Hepatocyte (in vitro differentiated cells): ENCODE measurements at regions not wholly inside any gene's neighbourhood (a gene's known extent, or its start where the extent isn't known, plus 50 kb on each side); places are given as distances from the start of the nearest gene placed in this dataset.

Experiments used
- DNase-seq: peaks from one replicate; pipeline ENCODE4 v3.0.0-alpha.2; 2016; ENCODE audit warnings: low spot score
- H2AFZ ChIP-seq: fragments of 200-600 bp; sonication (generic); 2 replicates; pipeline ENCODE4 v1.6.0; 2016; ENCODE audit warnings: antibody characterized with exemption, mild to moderate bottlenecking
- H3K27ac ChIP-seq: fragments of 200-600 bp; sonication (generic); 2 replicates; pipeline ENCODE4 v1.5.1; 2016; ENCODE audit warnings: mild to moderate bottlenecking
- H3K27me3 ChIP-seq: fragments of 200-600 bp; sonication (generic); 2 replicates; pipeline ENCODE4 v1.6.1; 2016
- H3K36me3 ChIP-seq: fragments of 200-600 bp; sonication (generic); replicated peaks from 2 replicates; pipeline ENCODE4 v1.5.1; 2016; ENCODE audit warnings: low read depth; ENCODE audit not compliant: insufficient read depth
- H3K4me1 ChIP-seq: fragments of 200-600 bp; sonication (generic); 2 replicates; pipeline ENCODE4 v1.5.1; 2016; ENCODE audit warnings: mild to moderate bottlenecking, moderate library complexity; ENCODE audit not compliant: insufficient read depth
- H3K4me2 ChIP-seq: fragments of 200-600 bp; sonication (generic); 2 replicates; pipeline ENCODE4 v1.6.0; 2016
- H3K4me3 ChIP-seq: fragments of 200-600 bp; sonication (generic); 2 replicates; pipeline ENCODE4 v1.5.1; 2016; ENCODE audit warnings: mild to moderate bottlenecking
- H3K79me2 ChIP-seq: fragments of 200-600 bp; sonication (generic); 2 replicates; pipeline ENCODE4 v1.6.0; 2017; ENCODE audit warnings: mild to moderate bottlenecking
- H3K9me2 ChIP-seq: fragments of 200-600 bp; sonication (generic); replicated peaks from 2 replicates; pipeline ENCODE4 v1.6.0; 2017; ENCODE audit warnings: mild to moderate bottlenecking; ENCODE audit not compliant: insufficient read depth
- H3K9me3 ChIP-seq: fragments of 200-600 bp; sonication (generic); 2 replicates; pipeline ENCODE4 v1.5.1; 2016; ENCODE audit warnings: low read depth, mild to moderate bottlenecking
- H4K20me1 ChIP-seq: fragments of 200-600 bp; sonication (generic); 2 replicates; pipeline ENCODE4 v1.6.0; 2016; ENCODE audit warnings: mild to moderate bottlenecking; ENCODE audit not compliant: insufficient read depth, poor library complexity, severe bottlenecking
- EZH2 ChIP-seq: fragments of 200-600 bp; sonication (generic); IDR thresholded peaks from 2 replicates; pipeline ENCODE4 v1.6.1; 2016; ENCODE audit warnings: antibody characterized with exemption, mild to moderate bottlenecking, borderline replicate concordance
- EZH2phosphoT487 ChIP-seq: fragments of 200-600 bp; sonication (generic); IDR thresholded peaks from one replicate; pipeline ENCODE4 v1.6.1; 2018; ENCODE audit warnings: antibody characterized with exemption, mild to moderate bottlenecking, low read depth, moderate library complexity; ENCODE audit not compliant: unreplicated experiment, severe bottlenecking
- WGBS: methylation state at CpG from one replicate; pipeline ENCODE4 v1.1.6; 2016; ENCODE audit warnings: low lambda C conversion rate; ENCODE audit errors: missing lambda C conversion rate; 5-methylcytosine and 5-hydroxymethylcytosine counted together
- TF ChIP-seq, protein P1 (sequence below): fragments of 200-600 bp; sonication (generic); IDR thresholded peaks from 2 replicates; pipeline ENCODE4 v1.5.1; 2016; ENCODE audit warnings: antibody characterized with exemption, mild to moderate bottlenecking; ENCODE audit not compliant: poor library complexity

DNA sequence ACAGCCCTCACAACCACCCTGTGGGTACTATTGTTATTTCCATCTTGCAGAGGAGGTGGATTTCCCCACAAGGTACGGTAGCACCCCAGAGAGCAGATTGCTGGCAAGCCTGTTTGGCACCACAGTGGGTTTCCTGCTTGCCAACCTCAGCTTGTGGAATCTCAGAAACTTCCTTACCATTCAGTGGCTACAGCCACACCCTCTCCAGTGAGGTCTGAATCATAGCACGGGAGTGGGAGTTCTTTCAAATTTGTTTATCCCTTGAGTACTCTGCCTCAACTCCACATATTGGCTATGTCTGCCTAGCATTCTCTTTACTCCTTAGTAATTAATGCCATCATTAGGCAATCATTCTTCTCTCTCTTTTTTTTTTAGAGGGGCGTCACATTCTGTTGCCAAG, 162.1 kb downstream of the PTPRU start:
- no peaks in the 10 kb centered on the region for H3K79me2 ChIP-seq
- no peaks in the 10 kb centered on the region for H4K20me1 ChIP-seq
- no peaks in the 10 kb centered on the region for H3K9me3 ChIP-seq
- no peak overlapping the region for H2AFZ ChIP-seq
- no peaks in the 10 kb centered on the region for H3K9me2 ChIP-seq
- TF ChIP-seq EZH2 (no peak), EZH2phosphoT487 (no peak)
- TF ChIP-seq, protein P1, sequence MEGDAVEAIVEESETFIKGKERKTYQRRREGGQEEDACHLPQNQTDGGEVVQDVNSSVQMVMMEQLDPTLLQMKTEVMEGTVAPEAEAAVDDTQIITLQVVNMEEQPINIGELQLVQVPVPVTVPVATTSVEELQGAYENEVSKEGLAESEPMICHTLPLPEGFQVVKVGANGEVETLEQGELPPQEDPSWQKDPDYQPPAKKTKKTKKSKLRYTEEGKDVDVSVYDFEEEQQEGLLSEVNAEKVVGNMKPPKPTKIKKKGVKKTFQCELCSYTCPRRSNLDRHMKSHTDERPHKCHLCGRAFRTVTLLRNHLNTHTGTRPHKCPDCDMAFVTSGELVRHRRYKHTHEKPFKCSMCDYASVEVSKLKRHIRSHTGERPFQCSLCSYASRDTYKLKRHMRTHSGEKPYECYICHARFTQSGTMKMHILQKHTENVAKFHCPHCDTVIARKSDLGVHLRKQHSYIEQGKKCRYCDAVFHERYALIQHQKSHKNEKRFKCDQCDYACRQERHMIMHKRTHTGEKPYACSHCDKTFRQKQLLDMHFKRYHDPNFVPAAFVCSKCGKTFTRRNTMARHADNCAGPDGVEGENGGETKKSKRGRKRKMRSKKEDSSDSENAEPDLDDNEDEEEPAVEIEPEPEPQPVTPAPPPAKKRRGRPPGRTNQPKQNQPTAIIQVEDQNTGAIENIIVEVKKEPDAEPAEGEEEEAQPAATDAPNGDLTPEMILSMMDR = no peak
- H3K4me1 ChIP-seq = no peaks in the 10 kb centered on the region
- H3K4me2 ChIP-seq = no peak overlapping the region
- H3K4me3 ChIP-seq = no peak overlapping the region
- DNase-seq = peak; percentile 1
- no peaks in the 10 kb centered on the region for H3K27me3 ChIP-seq
- 76% methylated on average over 3 of the region's 3 CpGs for WGBS
- H3K36me3 ChIP-seq = no peaks in the 10 kb centered on the region
- no peak overlapping the region for H3K27ac ChIP-seq

DNA sequence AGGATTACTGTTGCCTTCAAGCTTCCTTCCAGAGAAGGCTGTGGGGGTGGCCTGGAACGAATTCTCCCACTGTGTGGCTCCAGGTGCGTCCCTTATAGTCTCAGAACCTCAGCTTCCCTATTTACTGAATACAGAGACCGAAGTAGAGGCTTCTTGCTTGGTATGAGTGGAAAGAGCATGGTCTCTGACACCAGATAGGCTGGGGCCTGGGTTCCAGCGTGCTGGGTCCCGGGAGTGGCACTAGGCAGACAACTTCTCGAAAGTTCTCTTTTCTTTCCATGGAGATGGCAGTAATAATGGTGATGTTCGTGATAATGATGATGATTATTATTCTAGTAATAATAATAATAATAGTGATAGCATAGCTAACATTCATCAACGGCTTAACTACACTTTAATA, 161.7 kb downstream of the PTPRU start:
- H3K9me3 ChIP-seq = no peaks in the 10 kb centered on the region
- no peaks in the 10 kb centered on the region for H3K27me3 ChIP-seq
- peak; percentile 1 for DNase-seq
- H3K9me2 ChIP-seq = no peaks in the 10 kb centered on the region
- WGBS = 90% methylated on average over 8 of the region's 8 CpGs
- H3K4me2 ChIP-seq = no peak overlapping the region
- no peaks in the 10 kb centered on the region for H4K20me1 ChIP-seq
- no peak overlapping the region for H3K27ac ChIP-seq
- H3K79me2 ChIP-seq = no peaks in the 10 kb centered on the region
- TF ChIP-seq EZH2phosphoT487 (no peak), EZH2 (no peak)
- TF ChIP-seq, protein P1 = no peak
- no peaks in the 10 kb centered on the region for H3K4me1 ChIP-seq
- no peak overlapping the region for H2AFZ ChIP-seq
- H3K4me3 ChIP-seq = no peak overlapping the region
- H3K36me3 ChIP-seq = no peaks in the 10 kb centered on the region

DNA sequence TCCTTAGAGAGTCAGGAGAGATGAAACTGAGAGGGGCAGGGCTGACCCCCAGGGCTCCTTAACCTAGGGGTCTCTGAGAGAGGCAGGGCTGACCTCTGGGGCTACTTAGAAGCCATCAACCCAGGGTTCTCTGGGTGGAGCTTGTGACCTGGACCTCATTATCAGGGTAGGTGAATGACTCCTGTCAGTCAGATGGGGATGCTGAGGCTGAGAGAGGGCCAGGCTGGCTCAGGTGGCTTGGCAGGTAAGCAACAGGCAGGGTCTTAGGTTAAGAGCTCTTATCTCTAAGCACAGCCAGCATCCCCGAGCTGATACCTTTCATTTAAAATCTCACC, 160.9 kb downstream of the PTPRU start:
- WGBS = 38% methylated on average over 1 of the region's 1 CpG
- Histone ChIP-seq H3K27me3 (no peaks in the 10 kb centered on the region), H3K36me3 (no peaks in the 10 kb centered on the region), H4K20me1 (no peaks in the 10 kb centered on the region), H3K27ac (no peak overlapping the region), H3K4me2 (no peak overlapping the region), H3K79me2 (no peaks in the 10 kb centered on the region), H3K4me1 (no peaks in the 10 kb centered on the region), H3K9me3 (no peaks in the 10 kb centered on the region), H3K9me2 (no peaks in the 10 kb centered on the region), H2AFZ (no peak overlapping the region), H3K4me3 (no peak overlapping the region)
- TF ChIP-seq EZH2 = no peak
- TF ChIP-seq, protein P1 = no peak
- TF ChIP-seq EZH2phosphoT487 = no peak
- DNase-seq = no peak
